ENCODE measurements at regions not wholly inside any gene's neighbourhood (a gene's known extent, or its start where the extent isn't known, plus 50 kb on each side); places are given as distances from the start of the nearest gene placed in this dataset.

DNA sequence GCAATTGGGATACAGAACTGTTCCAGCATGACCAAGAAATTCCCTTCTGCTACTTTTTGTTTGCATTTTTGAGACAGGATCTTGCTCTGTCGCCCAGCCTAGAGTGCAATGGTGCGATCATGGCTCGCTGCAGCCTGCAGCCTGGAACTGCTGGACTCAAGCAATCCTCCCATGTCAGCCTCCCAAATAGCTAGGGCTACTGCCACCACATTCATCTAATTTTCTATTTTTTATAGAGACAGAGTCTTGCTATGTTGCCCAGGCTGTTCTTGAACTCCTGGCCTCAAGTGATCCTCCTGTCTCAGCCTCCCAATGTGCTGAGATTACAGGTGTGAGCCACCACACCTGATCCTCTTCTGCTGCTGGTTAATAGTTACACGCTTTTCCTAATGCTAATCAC is 204.9 kb downstream of the SOX4 start:
- Histone ChIP-seq H3K27ac (ENCODE audit: low read length) (no peak overlapping the region), H3K36me3 (ENCODE audit: control insufficient read depth in 2 of 2, insufficient read depth in 2 of 2, low read length in 2 of 2) (no peaks in the 10 kb centered on the region), H3K9ac (ENCODE audit: low read length in 2 of 2) (no peak overlapping the region), H3K4me3 (ENCODE audit: low read length in 2 of 2) (no peak overlapping the region), H3K27me3 (ENCODE audit: control insufficient read depth in 1 of 2, insufficient read depth in 2 of 2, low read length in 2 of 2) (no peaks in the 10 kb centered on the region), H3K4me1 (ENCODE audit: control insufficient read depth, insufficient read depth, low read length) (no peaks in the 10 kb centered on the region), H3K9me3 (ENCODE audit: control insufficient read depth in 2 of 2, low read length in 2 of 2) (no peaks in the 10 kb centered on the region)

DNA sequence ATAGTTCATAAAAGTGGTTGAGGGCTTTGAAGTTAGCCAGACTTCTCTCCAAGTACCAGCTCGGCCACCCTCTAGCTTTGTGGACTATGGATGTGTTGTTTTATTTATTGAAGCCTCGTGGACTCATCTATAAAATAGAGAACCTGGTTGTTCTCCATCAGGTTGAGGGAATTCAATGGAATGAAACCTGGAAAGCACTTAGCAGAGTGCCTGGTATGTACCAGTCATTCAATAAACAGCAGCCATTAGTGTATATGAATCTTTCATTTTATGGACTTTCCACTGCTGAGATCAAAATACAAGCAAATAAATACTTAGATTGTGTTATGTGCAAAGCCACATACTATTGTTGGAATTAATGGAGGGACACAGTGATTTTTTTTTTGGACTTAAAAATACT is 206.8 kb downstream of the SOX4 start:
- Histone ChIP-seq H3K9ac (ENCODE audit: low read length in 2 of 2) (no peak overlapping the region), H3K36me3 (ENCODE audit: control insufficient read depth in 2 of 2, insufficient read depth in 2 of 2, low read length in 2 of 2) (no peaks in the 10 kb centered on the region), H3K27ac (ENCODE audit: low read length) (no peak overlapping the region), H3K27me3 (ENCODE audit: control insufficient read depth in 1 of 2, insufficient read depth in 2 of 2, low read length in 2 of 2) (no peaks in the 10 kb centered on the region), H3K9me3 (ENCODE audit: control insufficient read depth in 2 of 2, low read length in 2 of 2) (no peaks in the 10 kb centered on the region), H3K4me3 (ENCODE audit: low read length in 2 of 2) (no peak overlapping the region), H3K4me1 (ENCODE audit: control insufficient read depth, insufficient read depth, low read length) (no peaks in the 10 kb centered on the region)

DNA sequence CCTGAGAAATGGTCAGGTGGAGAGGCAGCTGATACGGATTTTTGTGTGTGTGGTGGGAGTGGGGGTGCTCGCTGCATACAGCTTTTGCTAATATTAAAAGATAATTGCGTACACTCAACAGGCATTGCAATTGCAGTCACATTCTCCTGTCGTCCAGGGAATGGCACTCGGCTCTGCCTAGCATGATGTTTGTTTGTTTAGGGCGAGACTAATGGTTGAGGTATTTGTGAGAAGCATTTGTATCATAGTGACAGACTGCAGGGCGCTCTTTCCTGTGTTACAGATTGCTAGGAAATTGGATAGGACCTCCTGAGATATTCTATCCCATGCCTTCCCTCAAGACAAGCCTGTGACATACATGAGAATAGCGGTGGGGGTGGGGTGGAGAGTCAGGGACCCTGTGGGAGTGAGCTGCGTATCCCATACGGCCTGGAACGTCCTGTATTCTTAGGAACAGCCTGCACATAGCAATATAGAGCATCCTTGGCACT is 207.4 kb downstream of the SOX4 start:
- no peak overlapping the region for H3K4me3 ChIP-seq (ENCODE audit: low read length in 2 of 2)
- H3K27me3 ChIP-seq (ENCODE audit: control insufficient read depth in 1 of 2, insufficient read depth in 2 of 2, low read length in 2 of 2) = no peaks in the 10 kb centered on the region
- H3K9me3 ChIP-seq (ENCODE audit: control insufficient read depth in 2 of 2, low read length in 2 of 2) = no peaks in the 10 kb centered on the region
- H3K27ac ChIP-seq (ENCODE audit: low read length) = no peak overlapping the region
- H3K36me3 ChIP-seq (ENCODE audit: control insufficient read depth in 2 of 2, insufficient read depth in 2 of 2, low read length in 2 of 2) = no peaks in the 10 kb centered on the region
- H3K9ac ChIP-seq (ENCODE audit: low read length in 2 of 2) = no peak overlapping the region
- H3K4me1 ChIP-seq (ENCODE audit: control insufficient read depth, insufficient read depth, low read length) = no peaks in the 10 kb centered on the region

DNA sequence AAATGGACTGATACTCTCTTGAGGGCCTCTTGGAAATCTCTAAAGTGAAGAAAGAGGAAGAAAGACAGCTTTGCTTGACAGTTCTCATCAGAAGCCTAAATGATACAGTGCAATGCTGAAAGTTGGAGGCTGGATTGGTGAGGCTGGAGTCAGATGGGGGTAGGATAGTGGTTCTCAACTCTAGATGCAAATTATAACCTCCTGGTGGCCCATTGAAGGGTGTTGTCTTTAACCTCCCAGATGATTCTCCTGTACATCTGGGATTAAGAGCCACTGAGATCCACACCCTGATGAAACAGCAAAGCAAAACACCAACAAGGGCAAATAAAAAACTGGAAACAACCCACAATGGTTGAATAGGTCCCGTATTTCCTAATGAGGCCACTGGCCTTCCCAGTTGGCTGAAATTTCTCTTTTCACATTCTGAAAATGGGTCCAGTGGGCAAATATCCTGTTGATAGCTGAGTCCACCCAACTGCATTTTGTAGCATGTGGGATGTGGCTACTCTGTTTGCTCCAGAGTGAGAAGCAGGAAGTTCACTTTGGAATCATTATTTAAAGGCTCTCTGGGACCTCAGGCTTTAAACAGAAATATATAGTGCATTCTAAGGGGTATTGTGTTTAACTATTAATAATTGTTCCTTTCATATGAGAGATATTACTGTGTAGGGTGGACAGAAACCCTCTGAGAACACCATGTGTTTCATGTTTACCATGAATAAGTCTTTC is 208.1 kb downstream of the SOX4 start:
- Histone ChIP-seq H3K9me3 (ENCODE audit: control insufficient read depth in 2 of 2, low read length in 2 of 2) (no peaks in the 10 kb centered on the region), H3K36me3 (ENCODE audit: control insufficient read depth in 2 of 2, insufficient read depth in 2 of 2, low read length in 2 of 2) (no peaks in the 10 kb centered on the region), H3K27ac (ENCODE audit: low read length) (no peak overlapping the region), H3K4me1 (ENCODE audit: control insufficient read depth, insufficient read depth, low read length) (no peaks in the 10 kb centered on the region), H3K9ac (ENCODE audit: low read length in 2 of 2) (no peak overlapping the region), H3K27me3 (ENCODE audit: control insufficient read depth in 1 of 2, insufficient read depth in 2 of 2, low read length in 2 of 2) (no peaks in the 10 kb centered on the region), H3K4me3 (ENCODE audit: low read length in 2 of 2) (no peak overlapping the region)

DNA sequence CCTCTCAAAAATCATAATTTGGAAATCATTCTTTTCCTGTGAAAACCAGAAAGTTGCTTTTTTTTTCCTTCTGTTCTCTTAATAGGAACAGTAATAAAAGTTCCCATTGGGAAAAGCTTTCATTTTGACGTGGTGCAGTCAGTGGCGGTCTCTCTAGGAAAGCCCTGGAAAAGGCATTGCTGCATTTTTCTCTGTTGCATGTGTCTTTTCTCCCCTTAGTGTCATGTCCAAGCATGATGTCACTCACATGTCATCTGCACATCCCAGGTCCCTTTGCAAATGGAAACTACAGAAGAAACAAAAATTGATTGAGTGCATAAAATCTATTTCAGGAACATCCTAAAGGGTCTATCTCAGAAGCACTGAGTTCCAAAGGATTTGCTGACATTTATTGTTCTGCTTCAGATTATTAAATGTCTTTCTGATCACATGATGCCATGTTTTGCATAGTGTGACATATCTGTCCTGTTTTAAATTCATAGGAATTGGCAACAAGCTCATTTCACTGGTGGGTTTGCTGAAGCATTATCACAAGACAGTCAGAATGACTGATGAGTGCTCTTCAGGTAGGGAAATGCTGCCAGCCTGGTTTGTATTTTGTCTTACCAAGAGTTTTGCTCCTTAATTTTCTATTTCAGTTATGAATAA is 208.7 kb downstream of the SOX4 start:
- H3K27me3 ChIP-seq (ENCODE audit: control insufficient read depth in 1 of 2, insufficient read depth in 2 of 2, low read length in 2 of 2) = no peaks in the 10 kb centered on the region
- H3K4me3 ChIP-seq (ENCODE audit: low read length in 2 of 2) = no peak overlapping the region
- no peaks in the 10 kb centered on the region for H3K9me3 ChIP-seq (ENCODE audit: control insufficient read depth in 2 of 2, low read length in 2 of 2)
- no peaks in the 10 kb centered on the region for H3K36me3 ChIP-seq (ENCODE audit: control insufficient read depth in 2 of 2, insufficient read depth in 2 of 2, low read length in 2 of 2)
- no peak overlapping the region for H3K9ac ChIP-seq (ENCODE audit: low read length in 2 of 2)
- no peaks in the 10 kb centered on the region for H3K4me1 ChIP-seq (ENCODE audit: control insufficient read depth, insufficient read depth, low read length)
- no peak overlapping the region for H3K27ac ChIP-seq (ENCODE audit: low read length)

DNA sequence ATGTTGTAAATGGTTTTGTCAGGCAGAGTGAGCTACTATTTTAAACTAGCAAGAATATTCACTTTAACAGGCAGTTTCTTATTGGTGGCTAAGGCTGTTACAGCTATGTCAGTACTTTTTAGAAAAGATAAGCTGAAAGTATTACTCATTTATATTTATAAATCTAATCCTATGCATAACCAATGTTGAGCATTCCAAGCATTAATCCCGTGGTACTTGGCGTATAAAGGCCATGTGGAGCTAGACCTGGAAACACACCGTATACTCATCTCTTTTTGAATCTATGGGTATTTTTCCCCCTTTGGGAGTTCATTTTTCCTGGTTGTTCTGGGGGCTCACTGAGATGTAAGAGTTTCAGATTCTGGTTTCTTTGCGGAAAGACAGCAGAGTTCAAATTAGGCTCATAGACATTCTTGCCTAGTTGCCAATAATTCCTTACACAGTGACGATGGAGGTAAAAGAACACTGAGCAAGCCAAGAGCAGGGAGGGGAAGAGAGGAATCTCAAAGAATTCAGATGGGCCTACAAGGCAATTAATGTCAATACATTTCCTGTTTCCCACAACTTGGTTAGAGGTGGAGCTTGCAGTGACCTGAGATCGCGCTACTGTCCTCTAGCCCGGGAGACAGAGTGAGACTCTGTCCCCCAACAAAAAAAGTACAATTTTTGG is 211.5 kb downstream of the SOX4 start:
- H3K27ac ChIP-seq (ENCODE audit: low read length) = no peak overlapping the region
- H3K4me1 ChIP-seq (ENCODE audit: control insufficient read depth, insufficient read depth, low read length) = peaks cover 16% of the 10 kb centered on the region
- H3K9me3 ChIP-seq (ENCODE audit: control insufficient read depth in 2 of 2, low read length in 2 of 2) = no peaks in the 10 kb centered on the region
- no peaks in the 10 kb centered on the region for H3K36me3 ChIP-seq (ENCODE audit: control insufficient read depth in 2 of 2, insufficient read depth in 2 of 2, low read length in 2 of 2)
- H3K9ac ChIP-seq (ENCODE audit: low read length in 2 of 2) = no peak overlapping the region
- no peak overlapping the region for H3K4me3 ChIP-seq (ENCODE audit: low read length in 2 of 2)
- no peaks in the 10 kb centered on the region for H3K27me3 ChIP-seq (ENCODE audit: control insufficient read depth in 1 of 2, insufficient read depth in 2 of 2, low read length in 2 of 2)

DNA sequence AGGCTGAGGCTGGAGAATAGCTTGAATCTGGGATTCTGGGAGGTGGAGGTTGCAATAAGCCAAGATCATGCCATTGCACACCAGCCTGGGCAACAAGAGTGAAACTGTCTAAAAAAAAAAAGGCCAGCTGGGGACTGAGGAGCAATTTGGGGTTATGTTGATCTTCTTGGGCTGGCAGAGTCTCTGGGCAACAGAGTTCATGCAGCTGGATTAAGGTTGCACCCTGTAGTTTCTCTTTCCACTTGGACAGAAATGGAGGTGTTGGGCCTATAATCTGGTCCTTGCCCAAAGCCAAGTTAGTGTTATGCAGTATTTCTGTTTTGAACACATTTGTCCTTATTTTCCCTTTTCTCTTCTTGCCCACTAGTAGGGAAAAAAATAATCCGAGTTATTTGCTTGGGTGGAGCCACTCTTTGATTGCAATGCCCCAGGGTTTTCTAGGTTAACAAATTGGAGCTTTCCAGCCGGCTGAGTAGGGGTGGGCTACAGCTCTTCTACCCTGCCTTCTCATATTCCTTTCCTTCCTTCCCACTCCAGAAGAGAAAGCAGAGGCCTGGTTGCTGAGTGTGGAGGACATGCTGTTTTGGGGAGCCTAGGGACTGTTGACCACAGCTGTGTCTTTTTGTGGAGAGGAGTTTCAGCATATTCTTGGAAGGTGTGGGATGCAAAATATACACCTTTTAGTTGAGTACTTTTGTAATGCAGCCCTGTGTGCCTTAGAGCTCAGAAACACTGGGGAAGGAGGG is 213.9 kb downstream of the SOX4 start:
- H3K27ac ChIP-seq (ENCODE audit: low read length) = no peak overlapping the region

DNA sequence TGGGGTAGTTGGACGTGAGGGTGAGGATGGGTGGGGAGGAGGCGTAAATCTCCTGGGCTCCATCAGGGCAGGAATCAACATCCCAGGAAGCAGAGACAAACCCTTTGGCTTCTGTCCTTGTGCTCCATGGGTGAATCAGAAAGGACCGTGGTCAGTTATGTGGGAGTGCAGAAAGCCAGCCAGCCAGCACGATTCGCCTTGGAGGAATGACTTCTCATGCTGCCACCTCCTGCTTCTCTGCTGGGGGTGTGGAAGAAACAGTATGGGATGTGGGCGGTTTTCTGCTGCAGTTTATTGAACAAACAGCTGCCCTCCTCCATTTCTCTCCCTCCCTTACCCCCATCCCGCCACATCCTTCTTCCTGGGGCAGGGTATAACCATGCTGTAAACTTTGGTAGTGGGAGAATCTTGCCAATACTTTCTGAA is 214.5 kb downstream of the SOX4 start:
- Histone ChIP-seq H3K4me1 (ENCODE audit: control insufficient read depth, insufficient read depth, low read length) (peaks cover 16% of the 10 kb centered on the region), H3K27me3 (ENCODE audit: control insufficient read depth in 1 of 2, insufficient read depth in 2 of 2, low read length in 2 of 2) (no peaks in the 10 kb centered on the region), H3K4me3 (ENCODE audit: low read length in 2 of 2) (no peak overlapping the region), H3K9me3 (ENCODE audit: control insufficient read depth in 2 of 2, low read length in 2 of 2) (no peaks in the 10 kb centered on the region), H3K9ac (ENCODE audit: low read length in 2 of 2) (no peak overlapping the region), H3K36me3 (ENCODE audit: control insufficient read depth in 2 of 2, insufficient read depth in 2 of 2, low read length in 2 of 2) (no peaks in the 10 kb centered on the region), H3K27ac (ENCODE audit: low read length) (peak overlapping the region; percentile 55)

More for the DNA sequence above, 213.9 kb downstream of the SOX4 start:
- H3K9me3 ChIP-seq (ENCODE audit: control insufficient read depth in 2 of 2, low read length in 2 of 2) = no peaks in the 10 kb centered on the region
- no peak overlapping the region for H3K9ac ChIP-seq (ENCODE audit: low read length in 2 of 2)
- no peak overlapping the region for H3K4me3 ChIP-seq (ENCODE audit: low read length in 2 of 2)
- no peaks in the 10 kb centered on the region for H3K36me3 ChIP-seq (ENCODE audit: control insufficient read depth in 2 of 2, insufficient read depth in 2 of 2, low read length in 2 of 2)
- H3K4me1 ChIP-seq (ENCODE audit: control insufficient read depth, insufficient read depth, low read length) = peaks cover 16% of the 10 kb centered on the region
- H3K27me3 ChIP-seq (ENCODE audit: control insufficient read depth in 1 of 2, insufficient read depth in 2 of 2, low read length in 2 of 2) = no peaks in the 10 kb centered on the region

DNA sequence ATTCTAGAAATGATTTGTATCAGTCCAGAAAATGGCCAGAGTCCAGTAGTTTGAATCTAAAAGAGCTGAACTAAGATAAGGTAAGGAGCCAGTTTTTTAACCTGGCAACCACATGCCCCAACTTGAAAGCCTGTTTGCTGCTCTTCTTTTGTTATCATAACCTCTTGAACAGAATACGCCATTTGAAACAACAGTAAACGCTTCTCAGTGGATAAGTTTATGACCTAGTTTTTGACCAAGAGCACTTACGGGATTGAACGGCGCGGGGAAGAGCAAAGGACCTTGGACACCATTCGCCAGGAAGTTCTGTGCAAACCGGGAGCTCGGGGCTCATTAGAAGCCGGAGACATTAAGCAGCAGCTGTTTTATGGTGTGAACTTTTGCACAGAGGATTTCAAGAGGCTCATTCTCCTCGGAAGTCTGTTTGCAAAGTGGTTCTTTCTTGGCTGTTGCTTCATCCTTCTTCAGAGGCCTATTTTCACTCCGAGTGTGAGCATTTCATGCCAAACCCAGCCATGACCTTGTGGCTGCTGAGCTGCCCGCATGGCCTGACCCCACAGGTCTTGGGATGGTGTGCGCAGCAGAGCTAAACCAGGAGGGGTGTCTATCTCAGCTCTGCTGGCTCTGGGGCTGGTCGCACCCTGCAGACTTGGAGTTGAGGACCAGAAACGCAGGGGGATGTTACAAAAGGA is 215.1 kb downstream of the SOX4 start:
- Histone ChIP-seq H3K9ac (ENCODE audit: low read length in 2 of 2) (no peak overlapping the region), H3K4me1 (ENCODE audit: control insufficient read depth, insufficient read depth, low read length) (peaks cover 16% of the 10 kb centered on the region), H3K27me3 (ENCODE audit: control insufficient read depth in 1 of 2, insufficient read depth in 2 of 2, low read length in 2 of 2) (no peaks in the 10 kb centered on the region), H3K27ac (ENCODE audit: low read length) (peak overlapping the region; percentile 55), H3K36me3 (ENCODE audit: control insufficient read depth in 2 of 2, insufficient read depth in 2 of 2, low read length in 2 of 2) (no peaks in the 10 kb centered on the region), H3K4me3 (ENCODE audit: low read length in 2 of 2) (peak overlapping the region in 1 of 2 donors; percentile 55), H3K9me3 (ENCODE audit: control insufficient read depth in 2 of 2, low read length in 2 of 2) (no peaks in the 10 kb centered on the region)

DNA sequence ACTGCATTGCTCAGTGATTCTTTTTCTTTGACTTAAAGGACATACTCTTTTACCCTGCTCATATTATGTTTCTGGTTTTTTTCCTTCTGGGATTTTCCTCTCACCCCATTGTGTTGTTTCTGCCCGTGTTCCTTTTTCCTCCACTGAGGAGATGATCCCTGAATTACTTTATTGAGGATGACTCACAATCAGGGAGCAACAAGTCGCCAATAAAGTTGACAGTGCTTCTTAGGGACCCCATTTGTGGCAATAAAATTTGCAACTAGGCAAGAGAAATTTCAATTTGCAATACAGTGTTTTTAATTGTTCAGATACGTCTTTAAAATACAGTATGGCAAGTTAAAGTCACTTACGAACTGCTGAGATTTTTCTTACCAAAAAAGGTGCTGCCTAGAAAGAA is 217.9 kb downstream of the SOX4 start:
- Histone ChIP-seq H3K36me3 (ENCODE audit: control insufficient read depth in 2 of 2, insufficient read depth in 2 of 2, low read length in 2 of 2) (no peaks in the 10 kb centered on the region), H3K4me3 (ENCODE audit: low read length in 2 of 2) (no peak overlapping the region), H3K27ac (ENCODE audit: low read length) (no peak overlapping the region), H3K4me1 (ENCODE audit: control insufficient read depth, insufficient read depth, low read length) (peaks cover 16% of the 10 kb centered on the region), H3K9me3 (ENCODE audit: control insufficient read depth in 2 of 2, low read length in 2 of 2) (no peaks in the 10 kb centered on the region), H3K9ac (ENCODE audit: low read length in 2 of 2) (no peak overlapping the region), H3K27me3 (ENCODE audit: control insufficient read depth in 1 of 2, insufficient read depth in 2 of 2, low read length in 2 of 2) (no peaks in the 10 kb centered on the region)

All from stomach smooth muscle (tissue), 2 donors.